HepG2 (cell line): ENCODE measurements at regions not wholly inside any gene's neighbourhood (a gene's known extent, or its start where the extent isn't known, plus 50 kb on each side); places are given as distances from the start of the nearest gene placed in this dataset.

Experiments
- GPN1 ChIP-seq: sonication (generic); formaldehyde crosslinking; IDR thresholded peaks from 2 replicates; pipeline ENCODE4 v1.5.1; 2020; ENCODE audit warnings: missing genetic modification reagents, borderline replicate concordance
- GZF1 ChIP-seq: sonication (generic); formaldehyde crosslinking; IDR thresholded peaks from 2 replicates; pipeline ENCODE4 v1.5.1; 2020; ENCODE audit warnings: mild to moderate bottlenecking, missing genetic modification reagents
- HES4 ChIP-seq: sonication (generic); formaldehyde crosslinking; IDR thresholded peaks from 2 replicates; pipeline ENCODE4 v1.9.0; 2021; ENCODE audit warnings: mild to moderate bottlenecking, missing genetic modification reagents, borderline replicate concordance
- HOMEZ ChIP-seq: IDR thresholded peaks from 2 replicates; pipeline ENCODE4 v1.6.1; 2016; ENCODE audit warnings: low read depth
- MTA1 ChIP-seq: sonication (generic); formaldehyde crosslinking; IDR thresholded peaks from 2 replicates; pipeline ENCODE4 v1.4.0; 2020; ENCODE audit warnings: missing genetic modification reagents, mild to moderate bottlenecking, borderline replicate concordance
- SP5 ChIP-seq: IDR thresholded peaks from 2 replicates; pipeline ENCODE4 v1.6.1; 2016; ENCODE audit warnings: low read depth, borderline replicate concordance
- TGIF2 ChIP-seq: IDR thresholded peaks from 2 replicates; pipeline ENCODE4 v1.6.1; 2016; ENCODE audit warnings: control low read depth, missing compliant biosample characterization
- ZBTB21 ChIP-seq: sonication (generic); formaldehyde crosslinking; IDR thresholded peaks from 2 replicates; pipeline ENCODE4 v1.4.0; 2020; ENCODE audit warnings: missing genetic modification reagents
- ZBTB4 ChIP-seq: sonication (generic); formaldehyde crosslinking; IDR thresholded peaks from 2 replicates; pipeline ENCODE4 v1.4.0; 2020; ENCODE audit warnings: missing genetic modification reagents, mild to moderate bottlenecking, borderline replicate concordance
- ZNF280D ChIP-seq: sonication (generic); formaldehyde crosslinking; IDR thresholded peaks from 2 replicates; pipeline ENCODE4 v1.5.1; 2020; ENCODE audit warnings: mild to moderate bottlenecking, missing genetic modification reagents

- TF ChIP-seq ZNF280D (CRISPR knock-in tag) = no peak
- no peak for TF ChIP-seq SP5 (CRISPR knock-in tag)
- TF ChIP-seq TGIF2 (CRISPR knock-in tag) = no peak
- no peak for TF ChIP-seq GPN1 (CRISPR knock-in tag)
- no peak for TF ChIP-seq ZBTB4
- TF ChIP-seq HES4 (CRISPR knock-in tag) = no peak
- no peak for TF ChIP-seq MTA1 (CRISPR knock-in tag)
- TF ChIP-seq ZBTB21 (CRISPR knock-in tag) = no peak
- TF ChIP-seq HOMEZ (CRISPR knock-in tag) = no peak
- TF ChIP-seq GZF1 (CRISPR knock-in tag) = no peak
Measured at GRCh38 chr10:78730754-78731153, 338.0 kb upstream of the ZMIZ1 start (continued).
